H1 (cell line): ENCODE measurements at regions not wholly inside any gene's neighbourhood (a gene's known extent, or its start where the extent isn't known, plus 50 kb on each side); places are given as distances from the start of the nearest gene placed in this dataset.

Experiments used
- BCL11A ChIP-seq, 2 experiments: IDR thresholded peaks; one replicate each; pipeline ENCODE4 v1.6.1; 2011; ENCODE audit warnings: low read depth in 2 of 2, low read length in 2 of 2, mild to moderate bottlenecking in 2 of 2
- CEBPB ChIP-seq: IDR thresholded peaks from 2 replicates; pipeline ENCODE4 v1.6.1; 2012; ENCODE audit warnings: low read depth, low read length
- CTBP2 ChIP-seq: IDR thresholded peaks from 2 replicates; pipeline ENCODE4 v1.7.0; 2011; ENCODE audit warnings: borderline replicate concordance, mild to moderate bottlenecking, moderate library complexity, mixed read lengths, low read length; ENCODE audit not compliant: insufficient read depth, insufficient read length
- CTCF ChIP-seq, 3 experiments: IDR thresholded peaks; 1 replicate in 2 of 3; 2 replicates in 1 of 3; pipeline versions ENCODE4 v1.5.1 to v1.6.1; 2011; ENCODE audit warnings: low read length in 3 of 3, mild to moderate bottlenecking in 3 of 3, inconsistent platforms in 2 of 3, low read depth in 1 of 3, moderate library complexity in 1 of 3; ENCODE audit not compliant: insufficient read depth in 1 of 3; ENCODE audit errors: control extremely low read depth in 1 of 3
- HDAC2 ChIP-seq, 2 experiments: fragments of 300-600 bp in 1 of 2; sonication (generic) in 1 of 2; IDR thresholded peaks; 2 replicates each; pipeline ENCODE4 v1.6.1; 2011 to 2012; ENCODE audit warnings: low read depth in 2 of 2, low read length in 2 of 2, mild to moderate bottlenecking in 2 of 2, moderate library complexity in 2 of 2, borderline replicate concordance in 1 of 2, inconsistent platforms in 1 of 2
- HDAC6 ChIP-seq: IDR thresholded peaks from one replicate; pipeline ENCODE4 v1.7.1; 2012; ENCODE audit warnings: low read depth, mild to moderate bottlenecking, inconsistent platforms, low read length, moderate library complexity
- KDM1A ChIP-seq: fragments of 200-600, 300-600 bp; sonication (generic); IDR thresholded peaks from 2 replicates; pipeline ENCODE4 v1.7.1; 2016; ENCODE audit warnings: mild to moderate bottlenecking, low read length, borderline replicate concordance
- SIRT6 ChIP-seq: IDR thresholded peaks from one replicate; pipeline ENCODE4 v1.7.1; 2012; ENCODE audit warnings: low read length, inconsistent platforms
- SRF ChIP-seq: IDR thresholded peaks from 2 replicates; pipeline ENCODE4 v1.6.1; 2011; ENCODE audit warnings: mild to moderate bottlenecking, low read depth, low read length, moderate library complexity
- TAF1 ChIP-seq: IDR thresholded peaks from 2 replicates; pipeline ENCODE4 v1.6.1; 2011; ENCODE audit warnings: mild to moderate bottlenecking, low read depth, low read length
- TEAD4 ChIP-seq: IDR thresholded peaks from 2 replicates; pipeline ENCODE4 v1.6.1; 2012; ENCODE audit warnings: low read depth, low read length, inconsistent platforms, mixed read lengths
- YY1 ChIP-seq: IDR thresholded peaks from 2 replicates; pipeline ENCODE4 v1.6.1; 2011; ENCODE audit warnings: low read depth, mild to moderate bottlenecking, low read length

DNA sequence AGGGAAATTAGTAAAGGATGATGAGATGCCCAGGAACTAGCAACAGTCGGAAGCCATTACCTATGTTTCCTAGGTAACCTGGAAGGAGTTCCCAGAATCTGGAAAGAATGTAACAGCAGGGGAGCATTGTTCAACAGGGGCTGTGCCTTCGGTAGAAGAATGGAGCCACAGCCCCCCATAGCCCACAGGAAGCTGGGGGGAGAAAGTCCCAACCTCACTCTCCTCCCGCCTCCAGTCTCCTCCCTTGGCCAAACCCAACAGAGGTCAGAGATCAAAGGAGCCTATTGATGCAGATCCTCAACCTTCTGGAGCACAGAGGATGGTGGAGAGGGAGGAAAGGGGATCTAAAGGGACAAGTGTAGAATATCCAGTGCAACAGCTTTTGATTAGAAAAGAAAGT, 131.5 kb upstream of the SLC44A3 start (continued):
- TF ChIP-seq BCL11A (IDR thresholded peaks at IDR 0.05; ENCODE audit: low read depth in 2 of 2, low read length in 2 of 2): no peak
- TF ChIP-seq TEAD4: peak; percentile 77
- TF ChIP-seq KDM1A: no peak
- TF ChIP-seq YY1: peak; percentile 85
- no peak for TF ChIP-seq TAF1
- no peak for TF ChIP-seq CEBPB
- peak; percentile 84 for TF ChIP-seq CTBP2
- TF ChIP-seq CTCF (IDR thresholded peaks at IDR 0.05; ENCODE audit: control extremely low read depth in 1 of 3, insufficient read depth in 1 of 3, low read depth in 1 of 3, low read length in 3 of 3): no peak
- TF ChIP-seq SIRT6: no peak
- TF ChIP-seq HDAC6: no peak
- TF ChIP-seq SRF: no peak
- 0 out of 4 replicates have a peak, but pooled peaks of 1 of the 2 experiments have one; percentile 38 for TF ChIP-seq HDAC2 (IDR thresholded peaks at IDR 0.05; ENCODE audit: borderline replicate concordance in 1 of 2, low read depth in 2 of 2, low read length in 2 of 2)
